Right cardiac atrium (tissue), 5 donors: ENCODE measurements at regions not wholly inside any gene's neighbourhood (a gene's known extent, or its start where the extent isn't known, plus 50 kb on each side); places are given as distances from the start of the nearest gene placed in this dataset.
A peak's percentile ranks its signal among the peaks of the same experiment; 100 is the strongest.
"Not testable (repeated sequence)": the region's sequence is repeated elsewhere in the genome, so short reads cannot be mapped to it uniquely, and the experiment has no call there.

ENCODE experiments used
- ATAC-seq, 2 donors: fragments of 200-7000 bp; cut with Tn5 transposase; one replicate each; pipeline versions ENCODE4 v1.8.0 to v1.9.1; 2020; ENCODE audit warnings: moderate library complexity in 2 of 2, mild to moderate bottlenecking in 1 of 2
- DNase-seq, 3 donors: peaks; one replicate each; pipeline ENCODE4 v3.0.0-alpha.2; 2020
- H3K27ac ChIP-seq: one replicate; pipeline ENCODE4 v1.5.1; 2013; ENCODE audit warnings: mild to moderate bottlenecking, low read length, control low read depth, moderate library complexity
- H3K27me3 ChIP-seq: one replicate; pipeline ENCODE4 v1.6.1; 2013; ENCODE audit not compliant: control insufficient read depth, insufficient read depth
- H3K4me1 ChIP-seq: one replicate; pipeline ENCODE4 v1.6.1; 2013; ENCODE audit warnings: low read length; ENCODE audit not compliant: control insufficient read depth, insufficient read depth
- H3K4me3 ChIP-seq: one replicate; pipeline ENCODE4 v1.5.1; 2013; ENCODE audit warnings: low read length, control low read depth
- H3K9me3 ChIP-seq: one replicate; pipeline ENCODE4 v1.6.1; 2013; ENCODE audit warnings: low read length; ENCODE audit not compliant: control insufficient read depth
- WGBS: extraction: QIAGEN DNeasy Blood & Tissue Kit; methylation state at CpG from one replicate; pipeline ENCODE4 v1.1.7; 2013; 5-methylcytosine and 5-hydroxymethylcytosine counted together
- intact Hi-C, 4 donors: fragments of 100-400 bp; cut with DNase I; formaldehyde crosslinking; loops; one replicate each; pipeline versions ENCODE4 v1.11.0 to v1.14.0; 2022 to 2023
- donor health status: healthy with polysubstance abuse.
- donor health status: DM: no; HTN: yes; CAD: no.
- donor health status: DM: no; HTN: no; CAD: no.
- donor health status: DM: no; HTN: yes; CAD: no; lungs with severe emphysema.
- donor health status: DM: yes; HTN: yes; CAD: no.

DNA sequence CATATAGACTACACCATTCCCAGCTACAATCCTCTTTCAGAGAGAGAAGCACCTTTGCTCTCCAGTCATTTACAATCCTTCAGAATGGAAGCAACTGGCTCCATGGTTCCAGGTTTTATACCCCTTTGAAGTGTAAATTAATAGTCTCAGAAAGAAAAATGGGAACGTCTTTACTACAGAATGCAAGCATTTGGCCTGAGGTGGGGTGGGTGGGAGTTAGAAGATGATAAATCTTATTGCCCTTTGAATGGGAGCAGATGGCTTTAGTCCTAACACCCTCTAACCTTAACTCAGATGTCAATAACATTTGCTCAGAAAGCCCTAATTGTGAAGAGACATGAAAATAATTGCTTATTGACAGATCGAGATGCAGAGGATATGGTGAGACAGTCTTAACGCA lies 84.2 kb upstream of the KCNMA1 start:
- no peak for ATAC-seq
- no peaks in the 10 kb centered on the region for H3K4me1 ChIP-seq
- intact Hi-C loops = no loop called here
- WGBS = 94% methylated on average over 3 of the region's 3 CpGs
- H3K9me3 ChIP-seq = no peaks in the 10 kb centered on the region
- DNase-seq = no peak
- no peak overlapping the region for H3K27ac ChIP-seq
- H3K4me3 ChIP-seq = no peak overlapping the region
- H3K27me3 ChIP-seq = no peaks in the 10 kb centered on the region

DNA sequence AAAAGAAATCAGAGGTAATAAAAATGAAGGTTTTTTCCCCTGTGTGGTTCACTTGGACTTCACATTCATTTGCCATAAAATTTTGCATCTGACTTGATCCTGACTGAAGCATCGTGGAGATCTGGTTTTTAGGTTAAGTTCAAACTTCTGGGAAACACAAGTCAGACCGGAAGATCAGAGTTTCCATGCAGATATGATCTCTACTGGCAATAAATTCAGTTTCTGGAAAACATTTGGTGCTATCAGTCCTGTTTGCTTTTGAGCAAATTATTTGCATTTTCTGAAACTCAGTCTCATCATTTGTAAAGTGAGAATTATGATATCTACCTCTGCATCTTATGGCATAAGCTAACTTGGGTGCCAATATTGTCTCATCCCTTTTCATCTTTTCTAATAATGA lies 81.3 kb upstream of the KCNMA1 start:
- no peak for DNase-seq
- H3K4me3 ChIP-seq = no peak overlapping the region
- ATAC-seq = no peak
- no peaks in the 10 kb centered on the region for H3K27me3 ChIP-seq
- H3K4me1 ChIP-seq = no peaks in the 10 kb centered on the region
- intact Hi-C loops = no loop called here
- H3K27ac ChIP-seq = no peak overlapping the region
- H3K9me3 ChIP-seq = no peaks in the 10 kb centered on the region
- 48% methylated on average over 2 of the region's 2 CpGs for WGBS

DNA sequence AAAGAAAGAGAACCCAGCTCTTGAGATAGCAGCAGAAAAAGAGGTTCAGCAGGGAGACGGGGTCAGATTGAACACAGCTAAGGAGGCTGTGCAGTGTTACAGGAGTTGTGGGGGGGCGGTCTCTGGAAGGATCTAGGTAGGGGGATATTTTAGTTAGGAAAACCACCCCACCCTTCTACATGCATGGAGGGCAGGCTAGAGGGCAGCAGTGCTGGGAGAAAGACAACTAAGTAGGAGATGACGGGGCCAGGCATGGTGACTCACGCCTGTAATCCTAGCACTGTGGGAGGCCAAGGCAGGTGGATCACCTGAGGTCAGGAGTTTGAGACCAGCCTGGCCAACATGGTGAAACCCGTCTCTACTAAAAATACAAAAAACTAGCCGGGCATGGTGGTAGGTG lies 80.7 kb upstream of the KCNMA1 start:
- H3K4me1 ChIP-seq, H3K9me3 ChIP-seq, H3K27me3 ChIP-seq, H3K27ac ChIP-seq, DNase-seq, ATAC-seq, intact Hi-C loops, H3K4me3 ChIP-seq: not testable (repeated sequence)
- 77% methylated on average over 6 of the region's 6 CpGs for WGBS

DNA sequence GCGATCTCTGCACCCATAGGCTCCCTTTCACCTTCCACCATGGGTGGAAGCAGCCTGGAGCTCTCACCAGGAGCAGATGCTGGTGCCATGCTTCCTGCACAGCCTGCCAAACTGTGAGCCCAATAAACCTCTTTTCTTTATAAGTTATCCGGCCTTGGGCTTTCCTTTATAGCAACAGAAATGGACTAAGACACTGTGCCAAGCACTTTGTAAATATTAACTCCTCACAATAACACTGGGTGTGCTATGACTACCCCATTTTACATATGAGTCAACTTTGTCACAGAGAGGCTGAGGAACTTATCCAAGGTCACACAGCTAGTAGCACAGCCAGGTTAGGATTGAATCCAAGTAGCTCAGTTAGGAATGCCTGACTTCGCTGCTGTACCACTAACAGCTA lies 79.7 kb upstream of the KCNMA1 start:
- Histone ChIP-seq H3K27me3 (no peaks in the 10 kb centered on the region), H3K9me3 (no peaks in the 10 kb centered on the region), H3K27ac (no peak overlapping the region), H3K4me1 (no peaks in the 10 kb centered on the region), H3K4me3 (no peak overlapping the region)
- ATAC-seq (no peak), DNase-seq (no peak)
- intact Hi-C loops = no loop called here
- WGBS = 67% methylated on average over 3 of the region's 3 CpGs

DNA sequence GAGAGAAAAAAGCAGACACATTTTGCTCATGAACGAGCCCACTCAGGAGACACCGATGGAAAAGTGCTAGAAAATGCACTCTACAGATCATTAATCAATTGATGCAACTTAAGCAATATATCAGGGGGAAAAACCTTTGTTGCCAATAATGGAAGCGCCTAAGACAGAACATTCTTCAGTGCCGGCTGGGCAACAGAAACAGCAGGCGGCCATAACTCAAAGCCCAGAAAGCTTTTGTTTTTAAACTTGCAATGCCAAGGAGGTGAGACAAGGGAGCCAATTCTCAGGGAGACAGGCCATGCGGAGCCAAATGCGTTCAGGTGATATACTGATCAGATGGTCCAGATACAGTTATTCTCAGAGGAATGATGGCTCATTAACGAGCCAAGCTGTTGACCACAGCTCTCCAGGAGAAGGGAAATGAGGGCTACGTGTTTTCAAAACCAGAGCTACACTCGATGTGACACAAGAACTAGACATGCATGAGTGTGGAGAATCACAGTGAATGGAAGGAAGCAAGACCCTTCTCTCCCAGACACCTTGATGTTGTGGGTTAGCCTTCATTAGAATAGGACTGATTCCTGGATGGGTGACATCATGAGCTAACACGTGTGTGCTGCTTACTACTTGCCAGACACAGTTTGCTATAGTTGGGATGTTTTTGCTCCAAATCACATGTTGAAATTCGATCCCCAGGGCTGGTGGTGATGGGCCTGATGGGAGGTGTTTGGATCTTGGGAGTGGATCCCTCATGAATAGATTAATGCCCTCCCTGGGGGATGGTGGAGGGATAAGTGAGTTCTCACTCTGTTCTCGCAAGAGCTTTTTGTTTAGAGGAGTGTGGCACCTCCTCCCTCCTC lies 79.1 kb upstream of the KCNMA1 start:
- Histone ChIP-seq H3K4me3 (no peak overlapping the region), H3K27me3 (no peaks in the 10 kb centered on the region), H3K4me1 (no peaks in the 10 kb centered on the region), H3K27ac (no peak overlapping the region), H3K9me3 (no peaks in the 10 kb centered on the region)
- intact Hi-C loops = no loop called here
- WGBS = 68% methylated on average over 13 of the region's 13 CpGs
- ATAC-seq = no peak
- no peak for DNase-seq

DNA sequence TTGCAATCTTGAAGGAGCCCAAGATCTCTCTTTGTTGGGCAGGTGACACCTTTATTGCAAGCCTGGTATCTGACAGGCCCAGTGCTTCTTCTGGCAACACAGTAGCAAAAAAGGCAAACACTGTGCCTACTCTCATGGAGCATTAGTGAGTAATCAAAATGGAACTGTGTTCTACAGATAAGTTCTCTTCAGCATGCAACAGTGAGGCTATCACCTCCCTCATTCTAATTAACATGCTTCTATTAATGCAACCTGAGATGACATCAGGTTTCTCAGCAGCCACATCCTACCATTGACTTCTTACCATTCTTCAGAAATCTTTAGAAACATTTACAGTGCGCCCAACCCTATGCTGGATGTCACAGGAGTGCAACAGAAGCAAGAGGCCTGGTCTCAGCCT lies 77.9 kb upstream of the KCNMA1 start:
- Histone ChIP-seq H3K27ac (no peak overlapping the region), H3K27me3 (no peaks in the 10 kb centered on the region), H3K4me3 (no peak overlapping the region), H3K4me1 (no peaks in the 10 kb centered on the region), H3K9me3 (no peaks in the 10 kb centered on the region)
- intact Hi-C loops = no loop called here
- DNase-seq = no peak
- WGBS = 86% methylated on average over 1 of the region's 1 CpG
- no peak for ATAC-seq

DNA sequence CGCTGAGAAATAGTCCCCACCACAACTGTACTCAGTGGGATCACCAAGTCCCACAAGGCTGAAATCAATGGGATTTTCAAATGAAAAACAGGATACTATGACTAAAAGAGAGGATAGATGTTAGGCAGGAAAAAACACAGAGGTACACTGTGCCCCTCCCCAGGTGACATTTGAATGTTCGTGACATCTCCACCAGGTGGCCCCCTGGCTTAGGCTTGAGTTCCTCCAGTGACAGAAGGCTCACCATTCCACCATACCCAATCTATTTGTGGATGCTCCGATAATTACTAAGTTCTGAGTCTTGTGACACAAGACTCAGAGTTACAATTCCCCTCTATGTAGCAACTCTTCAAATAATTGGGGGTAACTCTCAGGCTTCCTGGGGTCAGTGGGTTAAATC lies 77.5 kb upstream of the KCNMA1 start:
- Histone ChIP-seq H3K9me3 (no peaks in the 10 kb centered on the region), H3K4me1 (no peaks in the 10 kb centered on the region), H3K27ac (no peak overlapping the region), H3K27me3 (no peaks in the 10 kb centered on the region), H3K4me3 (no peak overlapping the region)
- intact Hi-C loops = no loop called here
- no peak for ATAC-seq
- WGBS = 71% methylated on average over 3 of the region's 3 CpGs
- no peak for DNase-seq

DNA sequence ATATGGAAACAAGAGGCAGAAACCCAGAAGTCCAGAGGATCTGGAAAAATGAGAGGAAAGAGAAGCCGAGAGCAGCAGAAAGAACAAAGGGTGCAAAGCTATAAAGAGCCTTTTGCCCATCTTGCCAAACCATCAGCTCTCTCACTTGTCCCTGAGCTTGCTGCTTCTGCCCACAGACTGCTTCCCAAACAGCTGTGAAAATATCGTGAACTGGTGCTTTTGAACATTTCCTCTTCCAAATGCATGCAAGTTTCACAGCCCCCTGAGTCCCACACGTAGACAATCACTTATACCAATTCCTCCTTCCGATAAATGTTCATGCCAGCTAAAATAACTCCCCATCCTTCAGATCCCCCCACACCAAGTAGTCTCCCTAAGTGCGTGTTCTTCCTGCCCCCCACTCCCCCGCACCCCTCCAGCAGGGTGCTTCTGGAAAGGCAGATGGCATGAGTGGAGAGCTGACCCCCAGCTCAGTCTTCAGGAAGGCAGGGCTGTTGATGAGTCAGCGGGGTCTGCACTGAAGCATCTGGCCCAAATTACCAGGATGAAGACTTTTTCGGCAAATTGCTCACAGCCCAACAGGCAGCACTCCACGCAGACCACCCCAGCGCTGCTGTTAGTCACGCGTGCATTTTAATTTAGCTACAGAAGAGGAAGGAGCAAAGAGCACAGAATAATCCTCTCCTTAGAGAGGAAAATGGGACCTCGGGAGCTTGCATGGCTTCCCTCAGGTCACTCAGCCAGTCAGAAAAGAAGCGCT lies 76.1 kb upstream of the KCNMA1 start:
- H3K27me3 ChIP-seq = no peaks in the 10 kb centered on the region
- no peaks in the 10 kb centered on the region for H3K4me1 ChIP-seq
- no peak overlapping the region for H3K4me3 ChIP-seq
- intact Hi-C loops = loop anchor here in 1 of 4 donors (5.0 kb wide), 1 partner anchor 541 kb away; no protein-coding TSS in a partner anchor
- H3K27ac ChIP-seq = no peak overlapping the region
- no peaks in the 10 kb centered on the region for H3K9me3 ChIP-seq
- DNase-seq (no peak), ATAC-seq (no peak)
- 62% methylated on average over 14 of the region's 14 CpGs for WGBS

- ATAC-seq (no peak), DNase-seq (no peak)
- WGBS = 95% methylated on average over 1 of the region's 1 CpG
- Histone ChIP-seq H3K4me3 (no peak overlapping the region), H3K4me1 (no peaks in the 10 kb centered on the region), H3K27me3 (no peaks in the 10 kb centered on the region), H3K27ac (no peak overlapping the region), H3K9me3 (no peaks in the 10 kb centered on the region)
- intact Hi-C loops = loop anchor here in 1 of 4 donors (5.0 kb wide), 1 partner anchor 540 kb away; no protein-coding TSS in a partner anchor
These were observed 74.6 kb upstream of the KCNMA1 start for GRCh38 chr10:77712207-77712606.

GRCh38 chr10:77711683-77712049 lies 74.1 kb upstream of the KCNMA1 start:
- no peak for DNase-seq
- 44% methylated on average over 9 of the region's 9 CpGs for WGBS

More at GRCh38 chr10:77711683-77712049, 74.1 kb upstream of the KCNMA1 start:
- no peak overlapping the region for H3K27ac ChIP-seq
- H3K4me3 ChIP-seq = no peak overlapping the region
- H3K27me3 ChIP-seq = no peaks in the 10 kb centered on the region
- no peaks in the 10 kb centered on the region for H3K4me1 ChIP-seq
- intact Hi-C loops = loop anchor here in 1 of 4 donors (5.0 kb wide), 1 partner anchor 539 kb away; no protein-coding TSS in a partner anchor
- H3K9me3 ChIP-seq = no peaks in the 10 kb centered on the region
- ATAC-seq = peak in 1 of 2 donors; percentile 9
